Natural killer cell (primary cell): ENCODE measurements at regions not wholly inside any gene's neighbourhood (a gene's known extent, or its start where the extent isn't known, plus 50 kb on each side); places are given as distances from the start of the nearest gene placed in this dataset.
"Not testable (repeated sequence)": the region's sequence is repeated elsewhere in the genome, so short reads cannot be mapped to it uniquely, and the experiment has no call there.

Experiments
- ATAC-seq, 3 donors: fragments of 150-1000 bp in 2 of 3; fragments of 200-7000 bp in 1 of 3; cut with Tn5 transposase; 1 replicate in 1 of 3; 2 replicates in 2 of 3; pipeline ENCODE4 v1.10.0; 2021; ENCODE audit warnings: mild to moderate bottlenecking in 2 of 3, moderate library complexity in 2 of 3
- DNase-seq, 2 donors: peaks; one replicate each; pipeline versions ENCODE4 v3.0.0 to v3.0.0-alpha.2; 2013 to 2021; ENCODE audit warnings: mixed read lengths in 1 of 2
- H3K27ac ChIP-seq: one replicate; pipeline ENCODE4 v1.5.1; 2013; ENCODE audit warnings: mild to moderate bottlenecking, low read length
- H3K27me3 ChIP-seq: one replicate; pipeline ENCODE4 v1.6.1; 2013; ENCODE audit warnings: low read length; ENCODE audit not compliant: control insufficient read depth, insufficient read depth
- H3K36me3 ChIP-seq: one replicate; pipeline ENCODE4 v1.6.1; 2013; ENCODE audit warnings: low read length; ENCODE audit not compliant: control insufficient read depth, insufficient read depth
- H3K4me1 ChIP-seq: one replicate; pipeline ENCODE4 v1.6.1; 2013; ENCODE audit warnings: low read length; ENCODE audit not compliant: control insufficient read depth, insufficient read depth
- H3K4me3 ChIP-seq: one replicate; pipeline ENCODE4 v1.5.1; 2013; ENCODE audit warnings: low read length
- H3K9me3 ChIP-seq: one replicate; pipeline ENCODE4 v1.6.1; 2013; ENCODE audit warnings: low read length; ENCODE audit not compliant: control insufficient read depth, insufficient read depth
- H3K27ac Mint-ChIP-seq, 2 donors: one replicate each; pipeline ENCODE4 v1.8.0; 2022; ENCODE audit warnings: mild to moderate bottlenecking in 2 of 2, mixed read lengths in 2 of 2, moderate library complexity in 1 of 2
- H3K27me3 Mint-ChIP-seq, 2 donors: one replicate each; pipeline ENCODE4 v1.8.0; 2022; ENCODE audit warnings: low read depth in 2 of 2, mixed read lengths in 2 of 2
- H3K36me3 Mint-ChIP-seq: one replicate; pipeline ENCODE4 v1.8.0; 2022; ENCODE audit warnings: mixed read lengths
- H3K4me1 Mint-ChIP-seq, 2 donors: one replicate each; pipeline ENCODE4 v1.8.0; 2022; ENCODE audit warnings: mixed read lengths in 2 of 2
- H3K4me3 Mint-ChIP-seq: one replicate; pipeline ENCODE4 v1.8.0; 2022; ENCODE audit warnings: mild to moderate bottlenecking, moderate library complexity, mixed read lengths
- H3K9me3 Mint-ChIP-seq, 2 donors: one replicate each; pipeline ENCODE4 v1.8.0; 2022; ENCODE audit warnings: mixed read lengths in 2 of 2
- CTCF ChIP-seq: fragments of 200-600 bp; IDR thresholded peaks from one replicate; pipeline ENCODE4 v1.8.0; 2022; ENCODE audit warnings: antibody characterized with exemption
- WGBS: methylation state at CpG from one replicate; pipeline ENCODE4 v1.1.7; 2013; ENCODE audit warnings: missing lambda C conversion rate; ENCODE audit not compliant: insufficient coverage; 5-methylcytosine and 5-hydroxymethylcytosine counted together
- intact Hi-C: fragments of 100-400 bp; cut with micrococcal nuclease; formaldehyde crosslinking; loops from one replicate; pipeline ENCODE4 v1.14.2; 2022

DNA sequence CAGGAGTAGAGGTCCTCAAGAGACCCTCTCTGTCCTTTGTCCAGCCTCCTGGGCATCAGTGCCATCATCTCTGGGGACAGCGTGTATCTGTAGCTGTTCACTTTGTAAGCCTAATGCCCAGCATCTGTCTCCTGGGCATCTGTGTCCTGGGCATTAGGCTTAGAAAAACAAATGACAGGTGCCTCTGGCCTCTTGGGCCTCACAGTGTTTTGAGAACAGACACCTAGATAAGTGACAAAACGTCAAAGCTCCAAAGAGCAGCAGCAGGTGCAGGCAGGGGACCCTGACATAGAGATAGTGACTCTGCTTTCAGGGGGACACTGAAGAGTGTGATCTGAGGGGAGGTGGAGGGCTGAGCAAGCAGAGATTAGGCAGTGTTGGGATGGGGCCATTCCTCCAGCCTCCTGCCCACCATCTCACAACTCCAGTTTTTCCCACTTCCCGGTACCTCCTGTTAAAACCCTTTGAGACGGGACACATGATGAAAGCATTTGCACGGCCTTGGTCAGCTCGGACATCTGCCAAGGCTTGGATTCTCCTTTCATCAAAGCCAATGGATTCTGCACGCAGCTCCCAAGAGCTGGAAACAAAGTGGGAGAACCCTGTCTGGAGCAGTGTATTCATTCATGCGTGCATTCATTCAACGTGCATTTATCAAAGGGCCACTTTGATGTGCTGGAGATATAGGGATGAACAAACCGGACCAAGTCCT, 55.5 kb upstream of the CD93 start:
- 86% methylated on average over 10 of the region's 10 CpGs for WGBS
- intact Hi-C loops: no loop called here

DNA sequence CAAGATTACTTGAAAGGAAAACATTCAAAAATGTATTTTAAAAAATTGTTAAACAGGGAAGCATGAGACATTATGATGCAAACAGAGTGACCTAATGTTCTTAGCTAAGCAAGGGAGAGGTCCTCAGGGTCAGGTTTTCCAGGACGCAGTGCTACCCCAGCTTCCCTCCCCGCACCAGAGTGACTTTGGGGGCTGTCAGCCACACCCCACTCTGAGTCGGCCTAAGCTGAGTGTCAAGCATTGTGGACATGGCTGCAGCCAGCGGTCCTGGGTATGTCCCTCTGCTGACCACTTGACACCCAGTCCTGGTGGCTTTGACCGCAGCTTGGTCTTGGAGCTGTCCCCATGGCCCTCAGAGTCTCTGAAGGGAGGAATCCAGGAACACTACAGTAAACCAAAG, 54.9 kb upstream of the CD93 start:
- H3K27ac ChIP-seq: no peak overlapping the region
- no peak for DNase-seq
- H3K27me3 ChIP-seq: no peaks in the 10 kb centered on the region
- WGBS: 94% methylated on average over 5 of the region's 5 CpGs
- peaks cover 31% of the 10 kb centered on the region for H3K4me1 ChIP-seq
- H3K27ac Mint-ChIP-seq: no peak overlapping the region
- H3K36me3 Mint-ChIP-seq: no peaks in the 10 kb centered on the region
- intact Hi-C loops: no loop called here
- no peaks in the 10 kb centered on the region for H3K9me3 Mint-ChIP-seq
- H3K9me3 ChIP-seq: no peaks in the 10 kb centered on the region
- no peaks in the 10 kb centered on the region for H3K27me3 Mint-ChIP-seq
- ATAC-seq: no peak
- no peak for TF ChIP-seq CTCF
- H3K36me3 ChIP-seq: no peaks in the 10 kb centered on the region
- H3K4me3 ChIP-seq: no peak overlapping the region
- H3K4me1 Mint-ChIP-seq: peaks cover 17 to 22% of the 10 kb centered on the region in 2 donors
- no peak overlapping the region for H3K4me3 Mint-ChIP-seq

More for the DNA sequence above, 55.5 kb upstream of the CD93 start:
- H3K4me1 ChIP-seq: peaks cover 26% of the 10 kb centered on the region
- no peaks in the 10 kb centered on the region for H3K27me3 ChIP-seq
- H3K27me3 Mint-ChIP-seq: no peaks in the 10 kb centered on the region
- H3K36me3 Mint-ChIP-seq: no peaks in the 10 kb centered on the region
- peaks cover 17 to 22% of the 10 kb centered on the region in 2 donors for H3K4me1 Mint-ChIP-seq
- no peak overlapping the region for H3K4me3 ChIP-seq
- H3K27ac ChIP-seq: no peak overlapping the region
- ATAC-seq (no peak), DNase-seq (no peak)
- no peak overlapping the region for H3K4me3 Mint-ChIP-seq
- no peak overlapping the region for H3K27ac Mint-ChIP-seq
- H3K36me3 ChIP-seq: no peaks in the 10 kb centered on the region
- H3K9me3 ChIP-seq: no peaks in the 10 kb centered on the region
- no peak for TF ChIP-seq CTCF
- H3K9me3 Mint-ChIP-seq: no peaks in the 10 kb centered on the region

DNA sequence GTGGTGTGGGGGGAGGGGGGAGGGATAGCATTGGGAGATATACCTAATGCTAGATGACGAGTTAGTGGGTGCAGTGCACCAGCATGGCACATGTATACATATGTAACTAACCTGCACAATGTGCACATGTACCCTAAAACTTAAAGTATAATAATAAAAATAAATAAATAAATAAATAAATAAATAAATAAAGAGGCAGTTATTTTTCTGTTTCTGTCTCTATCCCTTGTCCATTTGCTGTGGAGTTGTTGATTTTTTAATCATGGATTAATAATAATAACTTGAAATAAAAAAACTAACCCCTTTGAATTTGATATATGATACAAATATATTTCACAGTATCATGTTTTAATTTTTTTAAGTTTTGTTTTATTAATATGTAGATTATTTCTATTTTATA, 53.9 kb upstream of the CD93 start:
- H3K27me3 ChIP-seq, H3K4me3 Mint-ChIP-seq, H3K9me3 ChIP-seq, H3K36me3 ChIP-seq, H3K27ac ChIP-seq, intact Hi-C loops, H3K27me3 Mint-ChIP-seq, H3K27ac Mint-ChIP-seq, H3K36me3 Mint-ChIP-seq, DNase-seq, H3K9me3 Mint-ChIP-seq, ATAC-seq, H3K4me3 ChIP-seq: not testable (repeated sequence)
- peaks cover 17 to 22% of the 10 kb centered on the region in 2 donors for H3K4me1 Mint-ChIP-seq
- peaks cover 31% of the 10 kb centered on the region for H3K4me1 ChIP-seq
- no CpG with 5 or more reads among the region's 1 CpG for WGBS

GRCh38 chr20:23139524-23139923, 53.4 kb upstream of the CD93 start:
- no peak for TF ChIP-seq CTCF
- 85% methylated on average over 8 of the region's 8 CpGs for WGBS
- Histone ChIP-seq H3K9me3 (no peaks in the 10 kb centered on the region), H3K4me3 (no peak overlapping the region), H3K36me3 (no peaks in the 10 kb centered on the region), H3K4me1 (peaks cover 31% of the 10 kb centered on the region), H3K27me3 (no peaks in the 10 kb centered on the region), H3K27ac (no peak overlapping the region)
- Mint-ChIP-seq H3K9me3 (no peaks in the 10 kb centered on the region), H3K27me3 (no peaks in the 10 kb centered on the region), H3K36me3 (no peaks in the 10 kb centered on the region), H3K27ac (no peak overlapping the region), H3K4me3 (no peak overlapping the region), H3K4me1 (peaks cover 17 to 22% of the 10 kb centered on the region in 2 donors)
- intact Hi-C loops: no loop called here
- ATAC-seq: no peak
- DNase-seq: no peak
